AG09309 (cell line): ENCODE measurements at regions not wholly inside any gene's neighbourhood (a gene's known extent, or its start where the extent isn't known, plus 50 kb on each side); places are given as distances from the start of the nearest gene placed in this dataset.
"Not testable (repeated sequence)": the region's sequence is repeated elsewhere in the genome, so short reads cannot be mapped to it uniquely, and the experiment has no call there.

ENCODE experiments used
- DNase-seq: peaks from one replicate; pipeline ENCODE4 v3.0.0-alpha.2; 2010; ENCODE audit warnings: low read depth
- H3K4me3 ChIP-seq: 2 replicates; pipeline ENCODE4 v1.5.1; 2011; ENCODE audit warnings: mild to moderate bottlenecking, low read depth, low read length, moderate library complexity; ENCODE audit not compliant: control insufficient read depth
- CTCF ChIP-seq: IDR thresholded peaks from 2 replicates; pipeline ENCODE4 v1.5.1; 2011; ENCODE audit warnings: mild to moderate bottlenecking, low read depth, low read length, inconsistent platforms; ENCODE audit not compliant: insufficient read depth, control insufficient read depth; ENCODE audit errors: missing control alignments

DNA sequence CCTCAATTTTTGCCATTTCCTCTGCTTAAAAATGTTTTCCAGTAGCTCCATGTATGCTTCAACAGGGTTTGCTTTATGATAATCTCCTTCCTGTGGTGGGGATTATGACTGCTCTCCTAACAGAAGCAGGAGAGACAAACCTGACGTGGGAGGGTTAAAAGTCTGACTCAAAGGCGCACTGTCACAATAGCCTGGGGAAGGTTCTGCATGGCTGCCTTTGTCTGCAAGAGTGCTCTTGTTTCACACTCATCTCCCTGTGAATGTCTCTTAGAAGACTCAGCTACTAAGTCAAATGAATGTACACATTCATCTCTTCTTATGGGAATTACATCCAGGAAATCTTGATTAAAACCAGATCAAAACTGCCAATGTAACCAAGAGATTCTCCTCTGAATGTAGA is 90.9 kb upstream of the MTAP start:
- H3K4me3 ChIP-seq: no peak overlapping the region
- TF ChIP-seq CTCF: no peak
- DNase-seq: no peak

DNA sequence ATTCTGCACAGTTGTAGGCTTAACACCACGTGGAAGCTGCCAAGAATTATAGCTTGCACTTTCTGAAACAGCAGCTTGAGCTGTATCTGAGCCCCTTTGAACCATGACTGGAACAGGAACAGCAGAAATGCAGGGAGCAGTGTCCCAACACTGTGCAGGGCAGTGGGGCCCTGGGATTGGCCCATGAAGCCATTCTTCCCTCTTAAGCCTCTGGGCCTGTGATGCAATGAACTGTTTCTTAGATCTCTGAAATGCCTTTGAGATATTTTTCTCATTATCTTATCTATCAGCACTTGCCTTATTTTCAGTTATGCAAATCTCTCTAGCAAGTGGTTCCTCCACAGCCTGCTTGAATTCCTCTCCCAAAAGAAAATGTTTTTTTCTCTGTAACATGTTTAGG is 87.0 kb upstream of the MTAP start:
- DNase-seq: no peak
- TF ChIP-seq CTCF: no peak
- no peak overlapping the region for H3K4me3 ChIP-seq

DNA sequence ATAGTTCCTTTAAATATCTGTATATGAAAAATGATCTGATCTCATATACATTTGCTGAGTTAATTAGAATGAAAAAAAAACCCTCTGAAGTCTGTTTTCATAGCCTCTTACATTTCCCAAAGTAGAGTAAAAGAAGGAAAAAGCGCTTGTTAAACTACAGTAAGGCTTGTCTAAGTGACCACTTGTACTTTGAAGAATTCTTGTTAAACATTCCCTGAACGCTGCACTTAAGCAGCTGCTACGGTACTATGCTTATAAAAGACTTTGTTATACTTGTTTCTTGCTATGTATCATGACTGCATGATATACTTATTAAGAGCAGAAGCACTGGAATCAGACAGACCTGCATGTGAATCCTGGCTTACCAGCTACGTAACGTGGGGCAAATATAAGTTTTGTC is 81.7 kb upstream of the MTAP start:
- no peak overlapping the region for H3K4me3 ChIP-seq
- no peak for TF ChIP-seq CTCF
- DNase-seq: no peak

GRCh38 chr9:21727411-21727810 is 75.0 kb upstream of the MTAP start:
- DNase-seq, H3K4me3 ChIP-seq: not testable (repeated sequence)

DNA sequence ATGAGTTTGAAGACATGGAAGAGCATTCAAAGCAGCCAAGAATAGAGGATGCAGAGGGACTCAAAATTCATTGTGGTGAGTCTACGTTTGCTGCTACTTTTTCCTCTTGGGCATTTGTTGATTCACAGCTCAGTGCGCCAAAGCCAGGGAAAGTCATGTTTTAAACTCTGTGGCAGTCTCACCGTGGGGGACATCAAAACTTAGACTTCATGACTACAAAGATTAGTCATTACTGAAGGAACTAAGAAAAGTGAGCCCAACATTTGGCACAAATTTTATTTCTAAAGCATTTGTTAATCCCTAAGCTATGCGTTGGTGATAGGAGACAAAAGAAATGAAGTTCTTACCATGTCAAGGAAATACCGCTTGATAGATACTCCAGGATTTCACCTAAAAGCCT is 73.7 kb upstream of the MTAP start:
- no peak overlapping the region for H3K4me3 ChIP-seq
- no peak for DNase-seq
- no peak for TF ChIP-seq CTCF

- no peak for DNase-seq
- TF ChIP-seq CTCF: no peak
- no peak overlapping the region for H3K4me3 ChIP-seq
Measured at GRCh38 chr9:21729648-21730047, 72.8 kb upstream of the MTAP start.

DNA sequence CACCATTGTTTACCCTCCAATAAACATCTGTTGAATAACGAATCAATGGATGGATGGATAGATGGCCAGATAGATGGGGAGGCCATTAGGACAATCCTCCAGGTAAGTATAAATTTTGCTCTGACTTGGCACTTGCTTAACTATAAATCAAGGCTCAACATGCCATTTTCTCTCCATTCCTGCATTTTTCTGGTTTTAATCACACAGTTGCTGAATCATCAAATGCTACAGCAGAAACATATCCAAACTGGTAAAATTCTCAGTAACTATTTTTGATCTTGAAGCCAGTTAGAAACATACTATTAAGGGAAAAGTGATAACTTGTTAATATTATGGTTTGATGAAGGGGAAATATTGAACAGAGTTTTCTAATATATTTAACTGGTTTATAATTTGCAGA is 71.5 kb upstream of the MTAP start:
- TF ChIP-seq CTCF: no peak
- no peak overlapping the region for H3K4me3 ChIP-seq
- DNase-seq: no peak
